HG02588 (cell line): ENCODE measurements at regions not wholly inside any gene's neighbourhood (a gene's known extent, or its start where the extent isn't known, plus 50 kb on each side); places are given as distances from the start of the nearest gene placed in this dataset.
"Not testable (repeated sequence)": the region's sequence is repeated elsewhere in the genome, so short reads cannot be mapped to it uniquely, and the experiment has no call there.

Experiments used
- ATAC-seq: cut with Tn5 transposase; IDR thresholded peaks from one replicate; pipeline ENCODE4 v1.9.1; 2021; ENCODE audit warnings: mild to moderate bottlenecking, moderate library complexity; ENCODE audit not compliant: unreplicated experiment

DNA sequence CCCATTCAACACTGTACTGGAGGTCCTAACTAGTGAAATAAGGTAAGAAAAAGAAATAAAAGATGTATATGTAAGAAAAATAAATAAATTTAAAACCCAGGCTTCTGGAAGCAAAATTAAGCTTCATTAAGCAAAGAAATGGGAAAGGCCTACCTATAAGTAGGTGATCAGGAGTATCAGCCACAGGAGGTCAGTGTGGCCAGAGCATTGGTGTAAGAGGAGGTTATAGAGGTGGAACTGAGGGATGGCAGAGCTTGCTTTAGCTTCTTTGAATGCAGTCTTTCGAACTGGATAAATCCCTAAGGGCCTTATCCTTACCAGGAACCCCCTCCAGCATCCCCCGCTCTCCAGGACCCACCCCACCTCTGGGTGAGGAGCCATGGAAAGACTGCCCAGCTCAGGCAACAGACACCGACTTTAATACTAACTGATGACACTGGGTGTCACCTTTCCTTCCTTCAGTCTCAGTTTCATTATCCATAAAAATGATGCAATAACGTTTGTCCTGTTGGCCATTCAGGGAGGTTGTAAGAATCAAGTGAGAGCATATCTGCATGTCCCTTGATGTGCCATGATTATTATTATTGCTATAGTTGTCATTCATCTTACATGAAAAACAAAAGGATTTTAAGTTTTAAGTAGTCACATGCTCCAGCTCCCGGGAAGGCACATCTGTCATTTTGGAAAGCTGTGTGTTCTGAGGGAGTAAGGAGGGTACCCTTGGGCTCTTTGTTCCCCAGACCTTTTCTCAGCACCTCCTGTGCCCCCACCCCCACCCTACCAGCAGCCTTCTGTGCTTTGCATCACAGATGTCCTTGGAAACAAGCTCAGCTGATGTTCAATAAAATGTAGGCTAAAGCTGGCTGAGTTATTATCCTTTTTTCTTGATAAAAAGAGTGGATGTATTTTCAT, 50.8 kb upstream of the CTNNA1 start:
- ATAC-seq = no peak

DNA sequence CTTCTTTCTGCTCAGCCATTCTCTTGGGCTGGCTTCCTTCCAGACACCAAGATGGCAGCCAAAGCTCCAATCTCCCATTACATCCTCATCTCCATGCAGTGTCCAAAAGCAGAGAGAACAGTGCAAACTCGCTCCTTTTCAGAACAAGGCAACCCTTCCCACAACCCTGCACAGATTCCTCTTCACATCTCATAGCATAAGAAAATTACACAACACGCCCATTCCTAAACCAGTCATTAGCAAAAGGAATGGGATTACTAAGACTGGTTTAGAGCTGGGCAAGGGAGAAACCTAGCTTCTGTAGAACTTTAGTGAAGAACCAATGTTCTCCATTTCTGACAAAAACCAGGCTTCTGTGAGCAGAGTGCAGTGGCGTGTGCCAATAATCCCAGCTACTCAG, 51.5 kb upstream of the CTNNA1 start:
- no peak for ATAC-seq

DNA sequence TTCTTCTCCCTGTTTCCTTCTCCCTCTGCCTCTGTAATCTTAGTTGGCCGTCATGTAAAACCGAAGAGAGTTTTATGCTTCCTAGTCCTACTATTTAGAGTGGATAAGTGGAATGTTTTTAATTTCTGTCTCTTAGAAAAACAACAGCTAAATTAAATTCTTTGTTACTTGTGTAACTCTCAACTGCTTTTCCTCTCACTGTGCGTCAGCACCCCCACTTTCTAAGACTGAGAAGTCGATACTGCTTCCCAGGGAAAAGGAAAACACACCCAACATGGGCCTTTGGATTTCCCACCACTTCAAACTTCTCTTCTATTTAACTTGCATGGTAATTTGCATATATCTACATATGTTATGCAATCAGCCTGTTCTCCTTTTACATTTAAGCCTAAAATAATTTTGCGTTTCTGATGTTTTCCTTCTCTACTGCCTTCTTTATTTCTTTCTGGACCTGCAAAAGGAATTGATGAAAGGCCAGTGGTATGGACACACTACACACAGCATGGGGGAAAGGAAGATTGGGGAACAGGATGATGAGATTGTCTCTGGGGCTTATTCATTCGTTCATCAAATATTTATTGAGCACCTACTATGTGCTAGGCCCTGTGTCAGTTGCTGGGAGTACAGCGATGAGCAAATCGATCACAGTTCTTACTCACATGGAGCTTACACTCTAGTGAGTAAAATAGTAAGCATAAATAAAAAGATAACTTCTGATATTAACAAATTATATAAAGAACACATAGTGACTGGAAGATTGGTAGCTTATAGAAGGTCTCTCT, 52.5 kb upstream of the CTNNA1 start:
- no peak for ATAC-seq

DNA sequence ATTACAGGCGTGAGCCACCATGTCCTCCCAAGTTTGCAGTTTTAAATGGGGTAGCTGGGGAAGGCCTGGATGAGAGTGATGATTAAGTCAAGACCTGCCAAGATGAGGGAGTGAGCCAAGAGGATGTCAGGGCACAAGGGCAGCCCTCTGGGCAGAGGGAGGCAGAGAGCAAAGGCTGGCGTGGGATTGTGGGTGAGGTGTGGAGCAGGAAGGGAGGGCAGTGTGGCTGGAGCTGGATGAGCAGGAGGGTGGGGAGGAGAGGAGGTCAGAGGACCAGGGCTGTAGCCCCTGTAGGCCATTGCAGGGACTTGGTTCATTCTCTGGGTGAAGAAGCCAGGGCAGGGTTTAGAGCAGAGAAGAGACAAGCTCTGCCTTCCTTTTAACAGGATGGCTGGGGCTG, 53.7 kb upstream of the CTNNA1 start:
- ATAC-seq = no peak

DNA sequence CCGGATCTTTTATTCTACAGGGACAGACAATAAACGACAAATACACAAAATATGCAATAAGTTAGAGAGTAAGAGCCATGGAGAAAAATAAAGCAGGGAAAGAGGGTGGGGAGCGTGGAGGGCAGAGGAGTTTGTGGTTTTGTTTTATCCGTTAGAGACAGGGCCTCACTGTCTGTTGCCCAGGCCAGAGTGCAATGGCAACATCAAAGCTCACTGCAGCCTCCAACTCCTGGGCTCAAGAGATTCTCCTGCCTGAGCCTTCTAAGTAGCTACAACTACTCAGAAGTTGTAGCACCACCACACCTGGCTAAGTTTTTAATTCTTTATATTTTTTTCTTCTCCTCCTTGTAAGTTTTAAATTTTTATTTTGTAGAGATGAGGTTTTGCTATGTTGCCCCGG, 54.5 kb upstream of the CTNNA1 start:
- no peak for ATAC-seq

DNA sequence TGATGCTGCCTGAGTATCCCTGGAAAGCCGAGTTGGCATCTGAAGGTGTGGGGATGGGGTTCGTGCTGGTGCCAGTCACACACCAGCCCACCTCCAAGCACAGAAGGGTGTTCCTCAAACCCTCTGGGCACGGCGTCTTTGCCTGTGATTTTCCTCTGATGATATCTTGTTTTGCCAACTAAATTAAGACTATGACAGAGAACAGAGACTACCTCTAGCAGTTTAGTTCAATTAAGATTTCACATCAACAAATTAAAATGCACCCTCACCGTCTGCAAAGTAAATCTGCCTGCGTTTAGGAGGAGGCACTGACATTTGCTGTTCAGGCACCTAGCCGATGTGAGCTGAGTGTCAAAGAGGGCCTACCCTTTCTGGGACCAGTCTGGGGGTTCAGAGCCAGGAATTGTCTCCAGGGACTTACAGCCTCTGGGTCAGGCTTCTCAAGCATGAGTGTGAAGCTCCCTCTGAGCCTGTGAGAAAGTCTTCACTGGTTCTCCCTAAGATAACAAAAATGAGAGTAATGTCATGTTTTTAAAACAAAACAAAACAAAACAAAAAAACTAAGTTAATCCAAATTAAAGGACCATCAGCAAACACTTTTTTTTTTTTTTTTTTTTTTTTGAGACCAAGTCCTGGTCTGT, 55.4 kb upstream of the CTNNA1 start:
- ATAC-seq = no peak

DNA sequence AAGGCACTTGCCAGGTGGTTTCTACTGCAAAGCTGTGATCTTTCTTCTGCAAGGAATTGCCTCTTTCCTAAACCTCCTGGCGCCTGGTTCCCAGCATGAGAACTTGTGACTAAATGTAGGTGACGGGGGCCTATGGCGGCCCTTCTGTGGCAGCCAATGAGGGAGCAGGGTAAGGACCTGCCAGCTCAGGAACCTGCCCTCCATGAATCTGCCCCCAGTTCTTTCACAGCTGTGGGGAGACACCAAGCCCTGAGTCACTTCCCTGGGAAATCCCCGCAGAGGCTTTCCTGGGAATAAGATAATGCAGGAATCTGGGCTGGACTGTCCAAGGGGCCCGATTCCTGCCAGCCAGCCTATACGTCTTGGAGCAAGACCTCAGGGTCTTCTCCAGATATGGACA, 56.7 kb upstream of the CTNNA1 start:
- ATAC-seq = no peak

DNA sequence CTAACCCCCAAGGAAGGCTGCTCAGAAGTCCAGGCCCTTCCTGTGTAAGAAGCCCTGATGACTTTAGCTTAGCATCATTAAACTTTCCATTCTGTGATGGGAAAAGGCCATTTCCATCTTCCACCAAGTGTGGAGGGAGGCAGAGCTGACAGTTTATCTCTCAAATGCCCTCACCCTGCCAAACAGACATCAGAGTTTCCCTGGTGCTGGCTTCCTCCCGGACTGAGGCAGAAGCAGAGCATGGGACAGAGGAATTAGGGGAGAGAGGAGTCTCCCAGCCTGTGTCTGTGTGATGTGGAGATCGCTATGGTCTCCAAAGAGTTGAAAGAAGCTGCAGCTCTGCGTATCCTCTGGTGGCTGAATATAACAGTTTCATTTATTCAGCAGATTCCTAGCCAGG, 57.4 kb upstream of the CTNNA1 start:
- ATAC-seq = no peak

DNA sequence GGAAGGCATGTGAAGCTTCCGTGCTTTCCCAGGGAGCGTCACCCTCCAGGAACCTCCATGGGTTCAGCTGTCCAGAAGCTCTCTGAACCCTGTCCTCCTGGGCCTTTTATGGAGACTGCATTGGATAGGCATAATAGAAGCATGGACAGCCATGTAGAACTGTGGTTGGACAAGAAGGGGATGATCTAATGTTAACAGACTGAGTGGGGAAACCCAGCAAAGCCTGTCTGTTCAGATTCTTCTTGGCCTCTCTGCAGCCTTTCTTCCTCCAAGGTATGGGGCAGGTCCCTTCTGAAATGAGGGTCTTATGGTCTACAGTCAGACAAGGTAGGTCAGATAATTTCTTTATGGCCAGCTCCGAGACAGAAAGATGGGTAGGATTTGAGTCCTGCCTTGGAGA, 59.1 kb upstream of the CTNNA1 start:
- ATAC-seq = no peak

DNA sequence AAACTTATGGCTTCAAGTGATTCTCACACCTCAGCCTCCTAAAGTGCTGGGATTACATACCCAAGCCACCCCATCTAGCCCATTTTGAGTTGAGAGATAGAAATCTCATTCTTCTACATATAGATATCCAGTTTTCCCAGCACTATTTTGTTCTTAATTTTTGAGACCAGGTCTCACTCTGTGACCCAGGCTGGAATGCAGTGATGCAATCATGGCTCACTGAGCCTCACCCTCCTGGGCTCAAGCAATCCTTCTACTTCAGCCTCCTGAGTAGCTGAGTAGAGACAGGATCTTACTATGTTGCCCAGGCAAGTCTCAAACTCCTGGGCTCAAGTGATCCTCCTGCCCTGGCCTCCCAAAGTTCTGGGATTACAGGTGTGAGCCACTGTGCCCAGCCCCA, 60.9 kb upstream of the CTNNA1 start:
- ATAC-seq = no peak

DNA sequence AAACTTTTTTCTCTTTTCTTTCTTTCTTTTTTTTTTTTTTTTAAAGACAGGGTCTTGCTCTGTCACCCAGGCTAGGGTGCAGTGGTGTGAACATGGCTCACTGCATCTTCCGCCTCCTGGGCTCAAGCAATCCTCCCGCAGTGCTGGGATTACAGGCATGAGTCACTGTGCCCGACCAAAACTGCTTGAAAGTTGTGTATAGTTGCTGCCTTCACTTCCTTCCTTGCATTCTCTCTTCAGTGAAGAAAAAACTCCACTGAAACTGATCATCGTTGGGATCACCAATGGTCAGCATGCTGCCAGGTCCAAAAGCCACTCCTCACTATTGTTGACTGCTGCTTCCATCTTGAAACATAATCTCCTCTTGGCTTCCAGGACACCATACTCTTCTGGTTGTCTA, 66.6 kb upstream of the CTNNA1 start:
- ATAC-seq = no peak

DNA sequence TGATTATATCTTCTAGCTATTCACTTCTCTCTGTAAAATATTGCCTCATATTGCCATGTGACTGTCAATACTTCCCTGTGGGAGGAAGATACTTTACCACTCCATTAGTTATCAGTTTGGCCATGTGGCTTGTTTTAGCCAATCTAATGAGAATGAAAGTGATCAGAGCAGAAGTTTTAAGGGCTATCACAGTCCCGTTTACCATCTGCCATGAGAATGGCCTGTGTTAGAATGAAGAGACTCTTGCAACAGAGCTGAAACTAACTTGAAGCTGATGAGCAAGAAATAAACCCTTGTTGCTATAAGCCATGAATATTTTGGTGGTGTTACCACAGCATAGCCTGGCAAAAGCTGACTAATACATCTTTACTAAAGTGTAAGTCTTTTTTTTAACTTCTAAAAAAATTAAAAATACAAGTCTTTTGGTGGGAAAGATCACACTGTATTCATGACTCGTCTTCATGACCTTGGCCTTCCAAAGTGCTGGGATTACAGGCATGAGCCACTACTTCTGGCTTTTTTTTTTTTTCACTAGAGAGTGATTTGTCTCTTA, 68.0 kb upstream of the CTNNA1 start:
- no peak for ATAC-seq

DNA sequence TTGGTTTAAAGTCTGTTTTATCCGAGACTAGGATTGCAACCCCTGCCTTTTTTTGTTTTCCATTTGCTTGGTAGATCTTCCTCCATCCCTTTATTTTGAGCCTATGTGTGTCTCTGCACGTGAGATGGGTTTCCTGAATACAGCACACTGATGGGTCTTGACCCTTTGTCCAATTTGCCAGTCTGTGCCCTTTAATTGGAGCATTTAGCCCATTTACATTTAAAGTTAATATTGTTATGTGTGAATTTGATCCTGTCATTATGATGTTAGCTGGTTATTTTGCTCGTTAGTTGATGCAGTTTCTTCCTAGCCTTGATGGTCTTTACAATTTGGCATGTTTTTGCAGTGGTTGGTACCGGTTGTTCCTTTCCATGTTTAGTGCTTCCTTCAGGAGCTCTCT, 70.8 kb upstream of the CTNNA1 start:
- ATAC-seq = not testable (repeated sequence)

DNA sequence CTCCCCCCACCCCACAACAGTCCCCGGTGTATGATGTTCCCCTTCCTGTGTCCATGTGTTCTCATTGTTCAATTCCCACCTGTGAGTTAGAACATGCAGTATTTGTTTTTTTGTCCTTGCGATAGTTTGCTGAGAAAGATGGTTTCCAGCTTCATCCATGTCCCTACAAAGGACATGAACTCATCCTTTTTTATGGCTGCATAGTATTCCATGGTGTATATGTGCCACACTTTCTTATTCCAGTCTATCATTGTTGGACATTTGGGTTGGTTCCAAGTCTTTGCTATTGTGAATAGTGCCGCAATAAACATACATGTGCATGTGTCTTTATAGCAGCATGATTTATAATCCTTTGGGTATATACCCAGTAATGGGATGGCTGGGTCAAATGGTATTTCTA, 74.4 kb upstream of the CTNNA1 start:
- not testable (repeated sequence) for ATAC-seq

DNA sequence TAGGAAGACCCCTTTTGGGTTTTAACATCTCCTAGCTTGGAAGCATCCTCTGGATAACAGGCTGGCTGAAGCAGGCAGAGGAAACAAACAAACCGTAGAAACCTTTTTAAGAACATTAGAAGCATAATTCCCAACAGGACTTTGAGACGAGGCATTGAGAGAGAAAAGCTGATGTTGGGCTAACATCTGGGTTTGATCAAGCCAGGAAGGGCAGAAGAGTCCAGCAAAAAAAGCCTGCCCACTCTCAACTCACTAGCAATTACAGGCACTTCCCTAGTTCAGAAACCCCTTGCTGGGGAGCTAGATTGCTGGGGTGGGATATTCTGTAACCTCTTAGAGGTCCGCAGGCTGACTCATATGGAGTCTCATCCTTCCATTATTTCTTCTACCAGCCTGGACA, 75.4 kb upstream of the CTNNA1 start:
- no peak for ATAC-seq

DNA sequence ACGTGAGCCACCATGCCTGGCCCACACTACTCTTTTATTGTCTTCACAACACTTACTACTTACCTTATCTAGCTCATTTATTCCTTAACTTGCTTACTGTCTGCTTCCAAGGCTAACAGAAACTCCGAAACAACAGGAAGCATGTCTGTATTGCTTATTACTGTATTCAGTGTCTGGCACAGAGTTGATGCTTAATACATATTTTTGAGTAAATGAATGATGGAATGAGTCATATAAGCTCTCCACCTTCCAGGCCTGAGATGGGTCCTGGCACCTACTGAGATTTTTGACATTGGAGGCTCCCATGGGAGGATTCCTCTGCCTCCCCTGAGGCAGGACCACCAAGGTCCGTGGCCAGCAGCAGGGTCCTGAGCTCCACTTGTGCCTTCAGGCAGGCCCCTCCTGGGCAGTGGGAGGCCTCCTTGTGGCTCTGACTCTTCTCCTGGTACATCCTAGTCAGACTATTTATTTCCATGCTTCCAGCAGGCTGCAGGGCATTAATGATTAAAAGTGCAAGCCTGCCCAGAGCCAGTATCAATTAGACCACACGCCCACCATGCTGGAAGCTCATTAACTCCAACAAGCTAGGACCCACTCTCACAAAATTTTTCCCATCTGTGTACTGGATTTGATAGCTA, 76.5 kb upstream of the CTNNA1 start:
- ATAC-seq = no peak

DNA sequence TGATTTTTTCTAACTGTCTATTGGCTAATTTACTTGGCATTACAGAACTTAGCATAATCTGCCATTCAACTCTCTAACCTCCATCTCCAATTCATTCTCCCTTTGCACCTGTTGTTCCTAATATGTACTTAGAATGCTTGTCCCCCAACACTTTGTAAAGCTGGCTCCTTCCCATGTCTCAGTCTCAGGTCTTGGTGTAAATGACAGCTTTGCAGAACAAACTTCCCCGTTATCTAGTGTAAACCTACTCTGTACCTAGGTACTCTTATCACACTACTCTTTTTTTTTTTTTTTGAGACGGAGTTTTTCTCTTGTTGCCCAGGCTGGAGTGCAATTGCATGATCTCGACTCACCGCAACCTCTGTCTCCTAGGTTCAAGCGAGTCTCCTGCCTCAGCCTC, 77.2 kb upstream of the CTNNA1 start:
- ATAC-seq = no peak

DNA sequence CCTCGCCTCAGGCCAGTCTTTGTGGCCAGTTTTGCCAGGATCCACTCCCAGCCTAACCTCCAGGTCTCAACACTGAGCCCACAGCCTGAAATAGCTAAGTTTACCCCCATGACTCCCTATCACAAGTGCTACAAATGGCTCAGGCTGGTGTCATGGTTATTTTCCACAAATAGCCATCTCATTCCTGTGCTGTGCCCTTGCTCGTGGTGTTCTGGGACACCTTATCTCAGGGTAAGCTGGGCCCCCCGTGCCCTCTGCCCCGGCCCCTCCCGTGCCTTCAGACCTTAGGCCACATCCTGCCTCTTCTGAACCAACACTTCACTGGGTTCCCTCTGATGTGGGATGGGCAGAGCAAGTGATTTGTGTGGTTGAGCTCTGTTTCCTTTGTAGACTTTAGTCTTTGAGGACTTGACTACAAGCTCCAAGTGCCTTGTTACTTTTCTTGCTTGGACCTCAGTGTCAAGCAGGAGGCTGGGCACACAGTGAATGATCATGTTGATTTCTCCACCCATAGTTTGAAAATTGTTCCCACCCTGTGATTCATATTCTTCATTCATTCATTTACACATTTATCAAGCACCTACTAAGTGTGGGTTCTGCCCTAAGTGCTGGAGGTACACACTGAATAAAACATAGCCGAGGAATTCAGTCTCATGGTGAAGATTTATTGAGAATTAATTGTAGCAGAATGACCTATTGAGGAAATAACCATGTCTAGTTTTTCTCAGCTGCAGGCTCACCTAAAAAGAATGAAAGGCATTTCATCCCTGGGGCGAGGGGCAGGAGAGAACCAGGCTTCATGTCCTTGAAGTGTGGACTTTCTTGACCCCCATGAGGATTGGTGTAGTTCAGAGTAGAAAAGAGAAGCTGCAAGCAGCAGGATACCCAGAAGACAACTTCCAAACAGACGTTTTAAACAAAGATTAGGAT, 84.5 kb upstream of the CTNNA1 start:
- ATAC-seq = no peak

DNA sequence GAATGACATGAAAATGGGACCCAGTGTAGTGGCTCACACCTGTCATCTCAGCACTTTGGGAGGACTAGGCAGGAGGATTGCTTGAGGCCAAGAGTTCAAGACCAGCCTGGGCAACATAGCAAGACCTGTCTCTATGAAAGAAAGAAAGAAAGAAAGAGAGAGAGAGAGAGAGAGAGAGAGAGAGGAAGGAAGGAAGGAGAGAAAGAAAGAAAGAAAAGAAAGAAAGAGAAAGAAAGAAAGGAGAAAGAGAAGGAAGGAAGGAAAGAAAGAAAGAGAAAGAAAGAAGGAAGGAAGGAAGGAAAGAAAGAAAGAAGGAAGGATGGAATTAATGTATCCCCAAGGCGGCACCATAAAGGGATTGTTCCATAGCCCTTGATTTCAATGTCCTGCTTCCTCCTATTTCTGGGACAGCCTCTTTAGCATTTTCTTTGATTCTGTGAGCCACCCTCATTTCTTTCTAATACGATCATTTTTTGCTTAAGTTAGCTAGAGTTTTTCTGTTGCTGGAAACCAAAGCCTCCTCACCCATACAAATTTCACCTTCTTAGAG, 85.4 kb upstream of the CTNNA1 start:
- ATAC-seq = not testable (repeated sequence)
